Left lung (tissue), 4 donors: ENCODE measurements at regions not wholly inside any gene's neighbourhood (a gene's known extent, or its start where the extent isn't known, plus 50 kb on each side); places are given as distances from the start of the nearest gene placed in this dataset.

Experiments
- ATAC-seq: fragments of 200-7000 bp; cut with Tn5 transposase; one replicate; pipeline ENCODE4 v1.9.1; 2020; ENCODE audit warnings: moderate library complexity
- DNase-seq, 4 donors: peaks; one replicate each; pipeline ENCODE4 v3.0.0-alpha.2; 2013 to 2020
- H3K27ac ChIP-seq, 2 donors: fragments of 200-600 bp; sonication (generic) in 1 of 2; one replicate each; pipeline versions ENCODE4 v1.5.0 to v1.8.0; 2020 to 2021
- H3K27me3 ChIP-seq, 2 donors: fragments of 200-600 bp; sonication (generic) in 1 of 2; one replicate each; pipeline versions ENCODE4 v1.5.0 to v1.8.0; 2020 to 2021
- H3K36me3 ChIP-seq, 2 donors: fragments of 200-600 bp; sonication (generic) in 1 of 2; one replicate each; pipeline versions ENCODE4 v1.5.0 to v1.8.0; 2020 to 2021
- H3K4me1 ChIP-seq, 2 donors: fragments of 200-600 bp; one replicate each; pipeline ENCODE4 v1.8.0; 2021
- H3K4me3 ChIP-seq, 2 donors: fragments of 200-600 bp; sonication (generic) in 1 of 2; one replicate each; pipeline versions ENCODE4 v1.5.0 to v1.8.0; 2020 to 2021; ENCODE audit warnings: mild to moderate bottlenecking in 1 of 2
- H3K9me3 ChIP-seq, 2 donors: fragments of 200-600 bp; sonication (generic) in 1 of 2; one replicate each; pipeline versions ENCODE4 v1.5.0 to v1.8.0; 2020 to 2021
- intact Hi-C, 2 donors: fragments of 100-400 bp; cut with DNase I; formaldehyde crosslinking; loops; one replicate each; pipeline versions ENCODE4 v1.11.2 to v1.14.2; 2022
- TF ChIP-seq, protein P1 (sequence below), 2 donors: fragments of 200-600 bp; sonication (generic) in 1 of 2; IDR thresholded peaks; one replicate each; pipeline versions ENCODE4 v1.5.0 to v1.8.0; 2021; ENCODE audit warnings: antibody characterized with exemption in 2 of 2
- donor health status: DM: no; HTN: yes; CAD: no.
- donor health status: DM: no; HTN: no; CAD: no.

DNA sequence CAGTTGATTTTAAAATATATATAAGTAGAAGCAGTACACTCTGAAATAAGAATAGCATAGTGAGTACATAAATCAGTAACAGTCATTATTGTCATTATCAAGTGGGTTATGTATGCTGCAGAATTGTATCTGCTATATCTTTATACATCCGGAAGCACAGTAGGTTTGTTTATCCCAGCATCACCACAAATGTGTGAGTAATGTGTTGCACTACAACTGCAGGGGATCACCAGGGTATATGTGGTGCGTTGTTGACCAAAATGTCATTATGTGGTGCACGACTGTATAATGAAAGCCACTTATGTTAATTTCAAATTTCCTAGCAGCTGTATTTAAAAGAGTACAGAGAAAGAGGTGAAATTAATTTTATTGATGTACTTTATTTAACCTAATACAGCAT, 87.7 kb upstream of the GADD45A start:
- H3K27ac ChIP-seq, result no peak overlapping the region
- H3K4me1 ChIP-seq, result no peaks in the 10 kb centered on the region
- no peaks in the 10 kb centered on the region for H3K9me3 ChIP-seq
- ATAC-seq (no peak), DNase-seq (no peak)
- no peaks in the 10 kb centered on the region for H3K36me3 ChIP-seq
- TF ChIP-seq, protein P1, sequence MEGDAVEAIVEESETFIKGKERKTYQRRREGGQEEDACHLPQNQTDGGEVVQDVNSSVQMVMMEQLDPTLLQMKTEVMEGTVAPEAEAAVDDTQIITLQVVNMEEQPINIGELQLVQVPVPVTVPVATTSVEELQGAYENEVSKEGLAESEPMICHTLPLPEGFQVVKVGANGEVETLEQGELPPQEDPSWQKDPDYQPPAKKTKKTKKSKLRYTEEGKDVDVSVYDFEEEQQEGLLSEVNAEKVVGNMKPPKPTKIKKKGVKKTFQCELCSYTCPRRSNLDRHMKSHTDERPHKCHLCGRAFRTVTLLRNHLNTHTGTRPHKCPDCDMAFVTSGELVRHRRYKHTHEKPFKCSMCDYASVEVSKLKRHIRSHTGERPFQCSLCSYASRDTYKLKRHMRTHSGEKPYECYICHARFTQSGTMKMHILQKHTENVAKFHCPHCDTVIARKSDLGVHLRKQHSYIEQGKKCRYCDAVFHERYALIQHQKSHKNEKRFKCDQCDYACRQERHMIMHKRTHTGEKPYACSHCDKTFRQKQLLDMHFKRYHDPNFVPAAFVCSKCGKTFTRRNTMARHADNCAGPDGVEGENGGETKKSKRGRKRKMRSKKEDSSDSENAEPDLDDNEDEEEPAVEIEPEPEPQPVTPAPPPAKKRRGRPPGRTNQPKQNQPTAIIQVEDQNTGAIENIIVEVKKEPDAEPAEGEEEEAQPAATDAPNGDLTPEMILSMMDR (IDR thresholded peaks at IDR 0.05), result no peak
- intact Hi-C loops, result no loop called here
- no peaks in the 10 kb centered on the region for H3K27me3 ChIP-seq
- no peak overlapping the region for H3K4me3 ChIP-seq

DNA sequence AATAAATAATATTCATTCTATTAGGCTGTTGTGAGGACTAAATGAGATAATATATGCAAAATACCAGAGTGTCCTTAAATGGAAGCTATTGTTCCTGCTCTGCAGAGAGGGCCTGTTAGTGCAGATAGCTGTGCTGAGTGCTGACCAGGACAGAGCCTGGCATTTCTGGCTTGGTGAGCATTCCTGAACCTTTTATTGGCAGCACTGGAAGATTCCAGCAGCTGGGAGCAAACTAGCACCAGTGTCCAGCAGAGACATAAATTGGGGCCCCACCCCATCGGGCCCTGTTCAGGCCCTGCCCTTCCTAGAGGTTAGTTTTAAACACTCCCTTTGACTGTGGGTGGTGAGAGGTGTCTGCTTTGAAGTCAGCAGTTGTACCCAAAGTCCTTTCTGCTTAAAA, 85.9 kb upstream of the GADD45A start:
- Histone ChIP-seq H3K4me3 (no peak overlapping the region), H3K27me3 (no peaks in the 10 kb centered on the region), H3K9me3 (no peaks in the 10 kb centered on the region), H3K27ac (no peak overlapping the region), H3K4me1 (no peaks in the 10 kb centered on the region), H3K36me3 (no peaks in the 10 kb centered on the region)
- DNase-seq (no peak), ATAC-seq (no peak)
- intact Hi-C loops, result no loop called here
- TF ChIP-seq, protein P1 (IDR thresholded peaks at IDR 0.05), result no peak

DNA sequence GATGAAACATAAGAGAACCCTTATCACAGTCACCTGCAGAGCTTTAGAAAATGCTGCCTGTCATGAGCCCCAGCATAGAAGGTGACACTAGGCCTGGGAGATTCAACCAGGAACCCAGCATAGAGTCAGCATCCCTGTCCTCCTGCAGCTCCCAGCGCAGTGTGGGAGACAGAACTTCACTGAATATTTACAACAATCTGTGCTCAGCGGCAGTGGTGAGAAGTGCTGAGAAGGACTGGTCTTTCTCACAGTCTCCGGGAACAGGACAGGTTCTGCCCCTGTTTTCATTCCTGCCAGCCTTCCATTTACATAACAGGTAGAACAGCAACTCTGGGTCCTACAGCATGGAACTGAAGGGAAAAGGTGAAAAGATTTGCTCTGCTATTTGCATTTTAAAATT, 83.5 kb upstream of the GADD45A start:
- TF ChIP-seq, protein P1 (IDR thresholded peaks at IDR 0.05), result no peak
- no peak for ATAC-seq
- intact Hi-C loops, result no loop called here
- Histone ChIP-seq H3K4me1 (no peaks in the 10 kb centered on the region), H3K9me3 (no peaks in the 10 kb centered on the region), H3K27ac (no peak overlapping the region), H3K4me3 (no peak overlapping the region), H3K36me3 (no peaks in the 10 kb centered on the region), H3K27me3 (no peaks in the 10 kb centered on the region)
- DNase-seq, result no peak

DNA sequence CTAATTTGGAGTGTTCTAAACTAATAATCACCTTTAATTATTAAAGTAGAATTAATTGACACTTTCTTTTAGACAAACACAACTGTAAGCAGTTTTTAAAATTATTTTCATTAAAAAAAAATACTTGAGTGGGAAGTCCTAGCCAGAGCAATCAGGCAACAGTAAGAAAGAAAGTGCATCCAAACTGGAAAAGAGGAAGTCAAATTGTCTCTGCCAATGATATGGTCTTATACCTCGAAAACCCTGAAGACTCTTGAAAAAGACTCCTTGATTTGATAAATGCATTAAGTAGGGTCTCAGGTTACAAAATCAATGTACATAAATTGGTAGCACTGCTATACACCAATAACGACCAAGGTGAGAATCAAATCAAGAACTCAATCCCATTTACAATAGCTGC, 83.0 kb upstream of the GADD45A start:
- ATAC-seq (no peak), DNase-seq (no peak)
- Histone ChIP-seq H3K27ac (no peak overlapping the region), H3K4me1 (no peaks in the 10 kb centered on the region), H3K4me3 (no peak overlapping the region), H3K27me3 (no peaks in the 10 kb centered on the region), H3K36me3 (no peaks in the 10 kb centered on the region), H3K9me3 (no peaks in the 10 kb centered on the region)
- intact Hi-C loops, result no loop called here
- TF ChIP-seq, protein P1 (IDR thresholded peaks at IDR 0.05), result no peak

DNA sequence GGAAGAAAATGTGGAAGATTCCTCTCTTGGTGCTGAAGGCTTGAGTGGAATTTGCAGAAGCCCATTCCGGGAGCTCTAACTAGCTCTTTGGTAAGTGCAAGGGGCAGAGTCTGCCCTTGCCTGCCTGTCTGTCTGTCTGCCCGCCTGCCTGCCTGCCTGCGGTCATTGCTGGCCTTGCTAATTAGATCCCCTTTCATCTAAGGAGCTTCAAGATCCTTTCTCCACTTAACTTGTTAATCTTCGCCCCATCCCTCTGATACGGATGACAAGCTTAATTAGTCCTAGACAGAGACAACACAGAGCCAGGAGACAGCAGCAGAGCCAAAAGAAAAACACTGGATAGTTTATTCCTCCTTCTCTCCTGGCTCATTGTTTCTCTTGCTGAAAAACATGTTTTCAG, 80.2 kb upstream of the GADD45A start:
- Histone ChIP-seq H3K4me3 (no peak overlapping the region), H3K4me1 (no peaks in the 10 kb centered on the region), H3K27ac (no peak overlapping the region), H3K36me3 (no peaks in the 10 kb centered on the region), H3K27me3 (no peaks in the 10 kb centered on the region), H3K9me3 (no peaks in the 10 kb centered on the region)
- TF ChIP-seq, protein P1 (IDR thresholded peaks at IDR 0.05), result no peak
- no peak for DNase-seq
- ATAC-seq, result no peak
- intact Hi-C loops, result no loop called here
